NCI-H1694 treated with DMSO at 0.1 percent for 48 hours (cell line): ENCODE measurements at regions not wholly inside any gene's neighbourhood (a gene's known extent, or its start where the extent isn't known, plus 50 kb on each side); places are given as distances from the start of the nearest gene placed in this dataset.

ENCODE experiments used
- DNase-seq: peaks from one replicate; lab custom pipeline; 2025; lab: John Stamatoyannopoulos, UW

- no peak for DNase-seq
Observed at GRCh38 chr10:108787932-108788331, 1135.4 kb downstream of the XPNPEP1 start.

- no peak for DNase-seq
Observed at GRCh38 chr10:108785011-108785410, 1138.3 kb downstream of the XPNPEP1 start.

- DNase-seq = no peak
Observed at GRCh38 chr10:108784534-108784933, 1138.8 kb downstream of the XPNPEP1 start.

GRCh38 chr10:108783897-108784296, 1139.4 kb downstream of the XPNPEP1 start:
- peak; percentile 11 for DNase-seq

- DNase-seq = no peak
Observed at GRCh38 chr10:108782411-108782810, 1140.9 kb downstream of the XPNPEP1 start.

- DNase-seq = no peak
Observed at GRCh38 chr10:108779501-108779900, 1143.8 kb downstream of the XPNPEP1 start.

- DNase-seq = no peak
Observed at GRCh38 chr10:108775911-108776475, 1147.3 kb downstream of the XPNPEP1 start.

- DNase-seq = no peak
Observed at GRCh38 chr10:108771106-108771505, 1152.2 kb downstream of the XPNPEP1 start.

GRCh38 chr10:108765794-108766193, 1157.5 kb downstream of the XPNPEP1 start:
- DNase-seq = no peak

GRCh38 chr10:108757946-108758345, 1165.4 kb downstream of the XPNPEP1 start:
- no peak for DNase-seq

- no peak for DNase-seq
Observed at GRCh38 chr10:108755646-108756045, 1167.7 kb downstream of the XPNPEP1 start.

GRCh38 chr10:108753326-108753725, 1170.0 kb downstream of the XPNPEP1 start:
- DNase-seq = no peak

GRCh38 chr10:108749042-108749441, 1174.3 kb downstream of the XPNPEP1 start:
- DNase-seq = no peak

- no peak for DNase-seq
Observed at GRCh38 chr10:108736111-108736510, 1187.2 kb downstream of the XPNPEP1 start.

GRCh38 chr10:108735380-108735779, 1187.9 kb downstream of the XPNPEP1 start:
- no peak for DNase-seq

- no peak for DNase-seq
Observed at GRCh38 chr10:108721874-108722273, 1201.4 kb downstream of the XPNPEP1 start.

- no peak for DNase-seq
Observed at GRCh38 chr10:108716352-108716751, 1207.0 kb downstream of the XPNPEP1 start.

- DNase-seq = no peak
Observed at GRCh38 chr10:108709927-108710722, 1213.2 kb downstream of the XPNPEP1 start.

- DNase-seq = no peak
Observed at GRCh38 chr10:108708363-108708762, 1214.9 kb downstream of the XPNPEP1 start.

GRCh38 chr10:108696792-108697477, 1226.4 kb downstream of the XPNPEP1 start:
- DNase-seq = no peak

- no peak for DNase-seq
Observed at GRCh38 chr10:108691126-108691525, 1232.2 kb downstream of the XPNPEP1 start.

- DNase-seq = no peak
Observed at GRCh38 chr10:108690530-108690929, 1232.8 kb downstream of the XPNPEP1 start.

- DNase-seq = no peak
Observed at GRCh38 chr10:108689891-108690290, 1233.4 kb downstream of the XPNPEP1 start.
